ENCODE measurements at regions not wholly inside any gene's neighbourhood (a gene's known extent, or its start where the extent isn't known, plus 50 kb on each side); places are given as distances from the start of the nearest gene placed in this dataset.

- ChIA-PET POLR2A (ENCODE audit: unreplicated experiment) (no interaction called here), CTCF (no interaction called here)
- Histone ChIP-seq H2AFZ (ENCODE audit: low read length) (no peak overlapping the region), H3K9me2 (replicated peaks; ENCODE audit: low read length) (no peaks in the 10 kb centered on the region), H3K4me3 (ENCODE audit: low read length) (no peak overlapping the region), H3K9ac (ENCODE audit: low read length) (no peak overlapping the region), H3K27me3 (ENCODE audit: low read length) (no peaks in the 10 kb centered on the region), H3K36me3 (ENCODE audit: low read depth, low read length) (no peaks in the 10 kb centered on the region), H4K20me1 (ENCODE audit: low read length) (no peaks in the 10 kb centered on the region), H3F3A (ENCODE audit: low read length, unreplicated experiment) (no peaks in the 10 kb centered on the region), H3K4me1 (ENCODE audit: insufficient read depth, low read length) (0 out of 2 replicates have a peak, but pooled peaks cover under 1% of the 10 kb centered on the region), H3K4me2 (ENCODE audit: low read length) (no peak overlapping the region), H3K9me3 (ENCODE audit: low read length) (no peaks in the 10 kb centered on the region), H3K27ac (ENCODE audit: low read length) (no peak overlapping the region), H3K79me2 (ENCODE audit: low read length) (no peaks in the 10 kb centered on the region)
- no peak for ATAC-seq
- intact Hi-C loops (cut with micrococcal nuclease), result no loop called here
- BruUV-seq (replicated peaks), result no TSS peak
- TF ChIP-seq EZH2phosphoT487 (IDR thresholded peaks at IDR 0.05; ENCODE audit: borderline replicate concordance, low read length) (no peak), CTCF (conservative IDR thresholded peaks at IDR 0.05; ENCODE audit: low read depth, low read length) (no peak), EZH2 (IDR thresholded peaks at IDR 0.05; ENCODE audit: low read length, unreplicated experiment) (no peak)
- DNase-seq, result no peak
Observed at GRCh38 chr22:25493794-25494193, 70.7 kb upstream of the GRK3 start.

- Histone ChIP-seq H3K36me3 (ENCODE audit: low read depth, low read length) (no peaks in the 10 kb centered on the region), H3K9me3 (ENCODE audit: low read length) (no peaks in the 10 kb centered on the region), H2AFZ (ENCODE audit: low read length) (no peak overlapping the region), H3K4me1 (ENCODE audit: insufficient read depth, low read length) (no peaks in the 10 kb centered on the region), H3K27me3 (ENCODE audit: low read length) (no peaks in the 10 kb centered on the region), H3K27ac (ENCODE audit: low read length) (no peak overlapping the region), H3K4me3 (ENCODE audit: low read length) (no peak overlapping the region), H3K9me2 (replicated peaks; ENCODE audit: low read length) (no peaks in the 10 kb centered on the region), H3K79me2 (ENCODE audit: low read length) (no peaks in the 10 kb centered on the region), H3K4me2 (ENCODE audit: low read length) (no peak overlapping the region), H3F3A (ENCODE audit: low read length, unreplicated experiment) (no peaks in the 10 kb centered on the region), H4K20me1 (ENCODE audit: low read length) (no peaks in the 10 kb centered on the region), H3K9ac (ENCODE audit: low read length) (no peak overlapping the region)
- BruUV-seq (replicated peaks), result no TSS peak
- no peak for TF ChIP-seq EZH2phosphoT487 (IDR thresholded peaks at IDR 0.05; ENCODE audit: borderline replicate concordance, low read length)
- TF ChIP-seq CTCF (conservative IDR thresholded peaks at IDR 0.05; ENCODE audit: low read depth, low read length), result no peak
- TF ChIP-seq EZH2 (IDR thresholded peaks at IDR 0.05; ENCODE audit: low read length, unreplicated experiment), result no peak
- ChIA-PET POLR2A (ENCODE audit: unreplicated experiment) (no interaction called here), CTCF (no interaction called here)
- ATAC-seq (no peak), DNase-seq (no peak)
- intact Hi-C loops (cut with micrococcal nuclease), result no loop called here
Observed at GRCh38 chr22:25494774-25495173, 69.7 kb upstream of the GRK3 start.

- ATAC-seq (no peak), DNase-seq (no peak)
- Histone ChIP-seq H3K9ac (ENCODE audit: low read length) (no peak overlapping the region), H3K4me3 (ENCODE audit: low read length) (no peak overlapping the region), H3K9me3 (ENCODE audit: low read length) (no peaks in the 10 kb centered on the region), H3K27me3 (ENCODE audit: low read length) (no peaks in the 10 kb centered on the region), H3K27ac (ENCODE audit: low read length) (no peak overlapping the region), H3F3A (ENCODE audit: low read length, unreplicated experiment) (no peaks in the 10 kb centered on the region), H3K4me1 (ENCODE audit: insufficient read depth, low read length) (no peaks in the 10 kb centered on the region), H2AFZ (ENCODE audit: low read length) (no peak overlapping the region), H3K4me2 (ENCODE audit: low read length) (no peak overlapping the region), H4K20me1 (ENCODE audit: low read length) (no peaks in the 10 kb centered on the region), H3K36me3 (ENCODE audit: low read depth, low read length) (no peaks in the 10 kb centered on the region), H3K79me2 (ENCODE audit: low read length) (no peaks in the 10 kb centered on the region), H3K9me2 (replicated peaks; ENCODE audit: low read length) (no peaks in the 10 kb centered on the region)
- POLR2A ChIA-PET (ENCODE audit: unreplicated experiment), result no interaction called here
- CTCF ChIA-PET, result no interaction called here
- TF ChIP-seq CTCF (conservative IDR thresholded peaks at IDR 0.05; ENCODE audit: low read depth, low read length) (no peak), EZH2phosphoT487 (IDR thresholded peaks at IDR 0.05; ENCODE audit: borderline replicate concordance, low read length) (no peak), EZH2 (IDR thresholded peaks at IDR 0.05; ENCODE audit: low read length, unreplicated experiment) (no peak)
- intact Hi-C loops (cut with micrococcal nuclease), result no loop called here
- no TSS peak for BruUV-seq (replicated peaks)
Observed at GRCh38 chr22:25495285-25495684, 69.2 kb upstream of the GRK3 start.

All from PC-3 (cell line).